ENCODE measurements at regions not wholly inside any gene's neighbourhood (a gene's known extent, or its start where the extent isn't known, plus 50 kb on each side); places are given as distances from the start of the nearest gene placed in this dataset.

GRCh38 chr4:146041139-146042004 is 102.7 kb upstream of the ZNF827 start:
- no peak for TF ChIP-seq CTCF (IDR thresholded peaks at IDR 0.05)
- no peak for TF ChIP-seq RAD21 (conservative IDR thresholded peaks at IDR 0.05 in 1 of 2, IDR thresholded peaks at IDR 0.05 in 1 of 2)
- TF ChIP-seq ZFP36 (IDR thresholded peaks at IDR 0.05; ENCODE audit: borderline replicate concordance, partially characterized antibody), result no peak
- TF ChIP-seq SMC3 (IDR thresholded peaks at IDR 0.05), result no peak
- TF ChIP-seq KDM1A (IDR thresholded peaks at IDR 0.05; ENCODE audit: low read depth), result no peak
- TF ChIP-seq EHMT2 (IDR thresholded peaks at IDR 0.05; ENCODE audit: low read depth), result no peak
- no peak for TF ChIP-seq POLR2A (IDR thresholded peaks at IDR 0.05; ENCODE audit: low read length)
- TF ChIP-seq RCOR1 (IDR thresholded peaks at IDR 0.05; ENCODE audit: low read depth, low read length), result no peak
- TF ChIP-seq, protein P1, sequence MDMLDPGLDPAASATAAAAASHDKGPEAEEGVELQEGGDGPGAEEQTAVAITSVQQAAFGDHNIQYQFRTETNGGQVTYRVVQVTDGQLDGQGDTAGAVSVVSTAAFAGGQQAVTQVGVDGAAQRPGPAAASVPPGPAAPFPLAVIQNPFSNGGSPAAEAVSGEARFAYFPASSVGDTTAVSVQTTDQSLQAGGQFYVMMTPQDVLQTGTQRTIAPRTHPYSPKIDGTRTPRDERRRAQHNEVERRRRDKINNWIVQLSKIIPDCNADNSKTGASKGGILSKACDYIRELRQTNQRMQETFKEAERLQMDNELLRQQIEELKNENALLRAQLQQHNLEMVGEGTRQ (IDR thresholded peaks at IDR 0.05), result no peak

Measured in A549 (cell line).